ENCODE measurements at regions not wholly inside any gene's neighbourhood (a gene's known extent, or its start where the extent isn't known, plus 50 kb on each side); places are given as distances from the start of the nearest gene placed in this dataset.

- intact Hi-C loops (cut with micrococcal nuclease; ENCODE audit: unreplicated experiment): no loop called here
- no peak overlapping the region for H3K9ac ChIP-seq (ENCODE audit: insufficient read depth, low read depth, low read length)
- FAIRE-seq: no peak
- BruUV-seq (replicated peaks): no TSS peak
- ChIA-PET CTCF (ENCODE audit: low intra/inter-chr PET ratio, low total read pairs) (no interaction called here), POLR2A (no interaction called here)
- no peak for DNase-seq (ENCODE audit: low spot score)
- no peaks in the 10 kb centered on the region for H3K36me3 ChIP-seq (replicated peaks in 1 of 2; ENCODE audit: control insufficient read depth in 1 of 2, insufficient read depth in 2 of 2, low read length in 2 of 2)
- TF ChIP-seq ZNF569 (CRISPR knock-in tag; IDR thresholded peaks at IDR 0.05; ENCODE audit: borderline replicate concordance): no peak
- TF ChIP-seq SMAD1 (CRISPR knock-in tag; IDR thresholded peaks at IDR 0.05; ENCODE audit: borderline replicate concordance, low read depth): no peak
- no peak for TF ChIP-seq SSRP1 (CRISPR knock-in tag; IDR thresholded peaks at IDR 0.05)
- no peak for TF ChIP-seq GABPA (IDR thresholded peaks at IDR 0.05; ENCODE audit: low read depth, low read length)
- no peak for TF ChIP-seq GABPA (CRISPR knock-in tag; IDR thresholded peaks at IDR 0.05; ENCODE audit: low read depth)
- peaks cover 0 to 3% of the 10 kb centered on the region in 2 experiments; a peak in 2 of 5 replicates for H3K27me3 ChIP-seq (ENCODE audit: control insufficient read depth in 1 of 2, insufficient read depth in 2 of 2, low read length in 2 of 2)
- in situ Hi-C loops (cut with HindIII; ENCODE audit: extremely low pct_ligation_motif_present, low pct_unique_long_range_greater_than_20kb): no loop called here
- no peaks in the 10 kb centered on the region for H4K20me1 ChIP-seq (ENCODE audit: insufficient read depth, low read length)
- no peaks in the 10 kb centered on the region for H3K9me3 ChIP-seq (ENCODE audit: low read length)
- H2AFZ ChIP-seq (ENCODE audit: low read length): no peak overlapping the region
- no peaks in the 10 kb centered on the region for H3K4me1 ChIP-seq (ENCODE audit: insufficient read depth, low read length)
- H3K79me2 ChIP-seq (ENCODE audit: insufficient read depth, low read length): no peaks in the 10 kb centered on the region
- ATAC-seq: no peak
- WGBS (ENCODE audit: low lambda C conversion rate): 25% methylated on average over 6 of the region's 6 CpGs
- no peak overlapping the region for H3K4me3 ChIP-seq (replicated peaks in 1 of 3; ENCODE audit: insufficient read depth in 1 of 3, low read depth in 2 of 3, low read length in 3 of 3)
- no peak overlapping the region for H3K27ac ChIP-seq (ENCODE audit: extremely low read length, insufficient read depth, low read length)
- H3K4me2 ChIP-seq (ENCODE audit: low read depth, low read length): no peak overlapping the region
Observed at GRCh38 chr16:51545951-51546350, 394.9 kb upstream of the SALL1 start.

GRCh38 chr16:51544851-51545467 is 393.9 kb upstream of the SALL1 start:
- POLR2A ChIA-PET: no interaction called here
- H3K9me3 ChIP-seq (ENCODE audit: low read length): no peaks in the 10 kb centered on the region
- DNase-seq (ENCODE audit: low spot score) (no peak), FAIRE-seq (no peak), ATAC-seq (no peak)
- H3K36me3 ChIP-seq (replicated peaks in 1 of 2; ENCODE audit: control insufficient read depth in 1 of 2, insufficient read depth in 2 of 2, low read length in 2 of 2): no peaks in the 10 kb centered on the region
- H2AFZ ChIP-seq (ENCODE audit: low read length): no peak overlapping the region
- intact Hi-C loops (cut with micrococcal nuclease; ENCODE audit: unreplicated experiment) (no loop called here), in situ Hi-C loops (cut with HindIII; ENCODE audit: extremely low pct_ligation_motif_present, low pct_unique_long_range_greater_than_20kb) (no loop called here)
- H3K9ac ChIP-seq (ENCODE audit: insufficient read depth, low read depth, low read length): no peak overlapping the region
- no peak overlapping the region for H3K4me2 ChIP-seq (ENCODE audit: low read depth, low read length)
- no peaks in the 10 kb centered on the region for H3K79me2 ChIP-seq (ENCODE audit: insufficient read depth, low read length)
- WGBS (ENCODE audit: low lambda C conversion rate): 36% methylated on average over 13 of the region's 13 CpGs
- BruUV-seq (replicated peaks): no TSS peak
- H3K27me3 ChIP-seq (ENCODE audit: control insufficient read depth in 1 of 2, insufficient read depth in 2 of 2, low read length in 2 of 2): peaks cover 0 to 3% of the 10 kb centered on the region in 2 experiments; a peak in 2 of 5 replicates
- no peaks in the 10 kb centered on the region for H4K20me1 ChIP-seq (ENCODE audit: insufficient read depth, low read length)
- H3K4me1 ChIP-seq (ENCODE audit: insufficient read depth, low read length): no peaks in the 10 kb centered on the region
- no peak overlapping the region for H3K4me3 ChIP-seq (replicated peaks in 1 of 3; ENCODE audit: insufficient read depth in 1 of 3, low read depth in 2 of 3, low read length in 3 of 3)
- CTCF ChIA-PET (ENCODE audit: low intra/inter-chr PET ratio, low total read pairs): no interaction called here
- H3K27ac ChIP-seq (ENCODE audit: extremely low read length, insufficient read depth, low read length): no peak overlapping the region
- no peak for TF ChIP-seq ZSCAN20 (CRISPR knock-in tag; IDR thresholded peaks at IDR 0.05; ENCODE audit: borderline replicate concordance)
- TF ChIP-seq ZNF670 (CRISPR knock-in tag; IDR thresholded peaks at IDR 0.05; ENCODE audit: borderline replicate concordance): no peak
- no peak for TF ChIP-seq ZSCAN29 (CRISPR knock-in tag; conservative IDR thresholded peaks at IDR 0.05)
- TF ChIP-seq GFI1 (CRISPR knock-in tag; IDR thresholded peaks at IDR 0.05; ENCODE audit: borderline replicate concordance): no peak
- TF ChIP-seq MEF2D (CRISPR knock-in tag; IDR thresholded peaks at IDR 0.05): no peak
- no peak for TF ChIP-seq ZNF296 (CRISPR knock-in tag; conservative IDR thresholded peaks at IDR 0.05)
- no peak for TF ChIP-seq MAX (IDR thresholded peaks at IDR 0.05)
- no peak for TF ChIP-seq ASH2L (IDR thresholded peaks at IDR 0.05; ENCODE audit: insufficient read length, low read depth, low read length)
- TF ChIP-seq TAF1 (CRISPR knock-in tag; IDR thresholded peaks at IDR 0.05): no peak
- TF ChIP-seq SIN3A (IDR thresholded peaks at IDR 0.05; ENCODE audit: borderline replicate concordance, low read depth, low read length): no peak
- no peak for TF ChIP-seq ZNF138 (CRISPR knock-in tag; IDR thresholded peaks at IDR 0.05; ENCODE audit: low read depth)
- TF ChIP-seq ZNF367 (CRISPR knock-in tag; IDR thresholded peaks at IDR 0.05; ENCODE audit: borderline replicate concordance): no peak
- no peak for TF ChIP-seq STAT6 (CRISPR knock-in tag; IDR thresholded peaks at IDR 0.05; ENCODE audit: borderline replicate concordance)
